ENCODE measurements at regions not wholly inside any gene's neighbourhood (a gene's known extent, or its start where the extent isn't known, plus 50 kb on each side); places are given as distances from the start of the nearest gene placed in this dataset.

DNA sequence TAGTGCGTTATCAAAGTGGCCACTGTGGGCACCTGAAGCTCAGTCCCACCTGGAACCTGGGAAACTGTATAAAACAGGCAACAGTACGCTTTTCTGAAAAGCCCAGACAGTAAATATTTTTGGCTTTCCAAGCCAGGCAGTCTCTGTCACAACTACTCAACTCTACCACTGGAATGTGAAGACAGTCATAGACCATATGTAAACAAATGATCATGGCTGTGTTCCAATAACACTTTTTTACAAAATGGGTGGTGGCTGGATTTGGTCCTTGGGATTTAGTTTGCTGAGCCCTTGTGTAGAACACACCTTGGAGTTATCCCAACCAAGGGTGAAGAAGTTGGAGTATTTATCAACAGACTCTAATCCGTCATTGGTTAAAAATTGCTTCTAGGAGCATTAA, 259.9 kb downstream of the SKIDA1 start:
- DNase-seq (ENCODE audit: extremely low read depth, low read depth, low spot score) = no peak

DNA sequence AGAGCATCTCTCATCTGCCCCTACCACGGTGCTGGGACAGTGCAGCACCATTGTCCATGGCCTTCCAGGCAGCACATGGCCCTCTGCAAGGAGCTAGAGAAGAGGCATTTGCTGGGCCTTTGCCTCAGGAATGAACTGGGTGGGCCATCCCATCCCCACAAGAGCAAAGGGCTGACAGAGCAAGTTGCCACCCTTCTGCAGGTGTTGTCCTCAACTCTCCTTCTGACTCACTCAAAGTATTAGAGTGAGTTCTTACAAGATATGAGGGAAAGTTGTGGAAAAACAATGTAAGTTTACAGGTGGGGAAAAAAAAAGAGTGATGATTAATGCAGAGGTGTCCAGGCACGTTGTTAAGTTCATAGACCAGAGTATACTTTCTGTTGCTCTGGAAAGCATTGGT, 261.2 kb downstream of the SKIDA1 start:
- no peak for DNase-seq (ENCODE audit: extremely low read depth, low read depth, low spot score)

DNA sequence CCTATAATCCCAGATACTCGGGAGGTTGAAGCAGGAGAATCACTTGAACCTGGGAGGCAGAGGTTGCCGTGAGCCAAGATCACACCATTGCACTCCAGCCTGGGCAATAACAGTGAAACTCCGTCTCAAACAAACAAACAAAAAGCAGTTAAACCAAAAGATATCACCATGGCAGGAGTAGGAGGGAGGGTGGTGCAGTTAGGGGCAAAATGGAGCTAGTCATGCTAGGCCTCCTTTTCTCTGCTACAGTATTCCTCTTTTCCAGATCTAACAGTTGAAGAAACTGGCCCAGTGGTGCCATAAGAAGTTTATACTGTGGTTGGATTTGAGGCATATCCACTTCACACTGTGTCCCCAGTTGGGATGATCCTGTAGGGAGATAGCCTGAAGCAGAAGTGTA, 261.6 kb downstream of the SKIDA1 start:
- no peak for DNase-seq (ENCODE audit: extremely low read depth, low read depth, low spot score)

DNA sequence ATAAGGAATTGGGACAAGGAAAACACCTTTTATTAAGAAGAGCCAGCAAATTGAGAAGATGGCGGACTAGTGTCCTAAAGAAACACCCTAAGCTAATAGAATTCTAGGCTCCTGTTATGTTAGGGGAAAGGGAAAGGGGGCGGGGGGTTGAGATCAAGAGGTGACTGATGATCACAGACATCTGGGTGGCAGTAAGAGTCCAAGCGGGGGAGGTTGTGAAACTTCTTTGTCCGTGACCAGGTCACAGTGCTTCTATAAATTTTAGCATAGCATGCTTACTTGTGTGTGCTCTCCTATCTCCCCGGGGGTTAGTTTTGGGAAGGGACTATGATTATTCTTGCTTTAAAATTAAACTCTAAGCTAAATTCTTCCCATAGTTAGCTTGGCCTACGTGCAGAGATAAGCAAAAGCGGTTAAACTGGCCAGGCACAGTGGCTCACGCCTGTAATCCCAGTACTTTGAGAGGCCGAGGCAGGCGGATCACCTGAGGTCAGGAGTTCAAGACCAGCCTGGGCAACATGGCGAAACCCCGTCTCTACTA, 262.1 kb downstream of the SKIDA1 start:
- no peak for DNase-seq (ENCODE audit: extremely low read depth, low read depth, low spot score)

DNA sequence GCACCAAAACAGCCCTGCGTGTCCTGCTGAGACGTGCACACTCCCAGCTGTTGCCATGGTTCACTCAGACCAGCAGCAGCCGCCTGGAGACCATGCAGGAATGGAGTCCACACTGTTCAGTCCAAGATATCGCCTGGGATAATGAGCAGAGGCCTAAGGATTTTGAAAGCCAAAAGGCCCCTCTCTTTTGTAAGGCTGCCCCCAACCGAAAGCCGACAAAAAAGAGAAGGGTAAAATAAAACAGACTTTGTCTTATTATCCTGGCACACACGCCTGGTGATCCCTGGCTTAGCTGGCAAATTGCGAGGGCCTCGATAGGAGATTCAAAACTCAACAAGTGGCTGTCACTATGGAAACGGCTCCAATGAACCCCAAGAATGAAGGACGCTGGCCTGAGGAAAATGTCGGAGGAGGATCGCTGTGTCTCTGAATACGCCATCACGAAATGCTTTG, 263.6 kb downstream of the SKIDA1 start:
- DNase-seq (ENCODE audit: extremely low read depth, low read depth, low spot score) = no peak

DNA sequence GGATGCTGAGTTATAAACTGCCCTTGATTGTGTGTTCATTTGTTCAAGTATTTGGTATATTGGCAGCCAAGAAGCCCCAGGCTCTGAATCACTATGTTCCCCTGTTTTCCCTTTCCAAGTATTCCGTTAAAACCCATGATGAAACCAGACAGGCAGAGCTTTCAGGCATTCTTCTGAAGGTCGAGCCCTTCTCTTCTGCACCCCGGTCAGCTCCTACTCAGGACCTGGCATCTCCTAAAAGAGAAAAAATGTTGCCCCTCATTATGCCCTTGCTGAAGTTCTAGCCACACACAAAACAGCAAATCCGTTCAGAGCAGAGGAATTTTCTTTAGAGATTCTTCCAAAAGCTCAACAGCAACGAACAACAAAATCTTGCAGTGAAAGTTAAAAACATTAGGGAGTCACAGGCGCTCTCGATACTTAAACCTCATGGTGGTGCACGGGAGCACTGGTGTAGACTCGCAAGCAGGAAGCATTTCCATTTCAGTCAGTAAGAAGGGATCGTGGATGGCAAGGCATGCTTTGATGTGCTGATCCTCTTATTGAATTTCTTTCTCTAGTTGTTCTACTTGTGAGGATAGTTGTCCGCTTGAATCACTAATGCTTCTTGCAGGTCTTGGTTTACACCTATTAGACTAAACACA, 264.9 kb downstream of the SKIDA1 start:
- DNase-seq (ENCODE audit: extremely low read depth, low read depth, low spot score) = no peak

DNA sequence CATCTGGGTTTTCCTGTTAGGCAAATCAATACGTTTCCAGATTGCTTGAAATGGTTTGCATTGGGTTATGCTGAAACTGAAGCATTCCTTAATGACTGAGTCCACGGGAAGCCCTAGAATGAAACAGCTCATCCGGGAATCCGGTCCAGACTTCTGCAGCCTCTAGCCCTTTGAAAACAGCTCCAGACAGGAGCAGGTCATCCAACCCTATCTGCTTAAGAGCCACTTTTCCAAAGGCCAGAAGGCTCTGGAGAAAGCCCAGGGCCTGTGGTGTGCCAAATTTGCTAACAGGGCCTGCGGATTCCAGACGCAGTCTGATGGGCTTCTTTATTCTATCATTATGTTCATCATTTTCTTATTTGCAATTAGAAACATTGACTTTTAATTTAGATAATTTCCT, 265.4 kb downstream of the SKIDA1 start:
- no peak for DNase-seq (ENCODE audit: extremely low read depth, low read depth, low spot score)

DNA sequence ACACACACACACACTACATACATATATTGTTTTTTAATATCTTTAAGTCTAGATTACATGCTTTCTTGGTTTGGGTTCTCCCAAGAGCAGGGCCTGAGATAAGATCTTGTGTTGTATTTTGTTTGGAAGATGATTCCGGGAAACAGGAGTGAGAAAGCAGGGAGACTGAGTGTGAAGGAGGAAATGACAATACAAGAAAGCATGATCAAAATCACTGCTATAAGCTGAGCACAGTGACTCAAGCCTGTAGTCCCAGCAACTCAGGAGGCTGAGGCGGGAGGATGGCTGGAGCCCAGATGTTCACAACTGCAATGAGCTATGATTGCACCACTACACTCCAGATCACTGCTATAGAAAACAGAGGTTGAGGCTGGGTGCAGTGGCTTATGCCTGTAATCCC, 267.6 kb downstream of the SKIDA1 start:
- peak; percentile 22 for DNase-seq (ENCODE audit: extremely low read depth, low read depth, low spot score)

DNA sequence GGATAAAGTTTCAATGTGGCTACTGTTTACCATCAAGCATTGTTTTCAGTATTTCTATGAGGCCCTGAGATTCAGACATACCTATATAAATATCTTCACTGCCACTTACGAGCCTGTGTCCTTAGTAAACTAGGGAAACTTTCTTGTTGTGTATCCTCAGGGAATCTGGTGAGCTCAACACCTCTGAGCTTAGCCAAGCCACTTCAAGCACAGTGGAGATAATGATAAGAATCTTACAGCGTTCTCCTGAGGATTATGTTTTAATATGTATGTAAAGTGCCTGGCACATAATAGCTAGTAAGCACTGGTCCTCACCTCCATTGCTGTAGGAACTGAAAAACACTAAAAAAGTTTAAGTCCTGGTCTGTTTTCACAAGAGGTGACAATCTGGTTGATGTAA, 268.3 kb downstream of the SKIDA1 start:
- DNase-seq (ENCODE audit: extremely low read depth, low read depth, low spot score) = no peak

DNA sequence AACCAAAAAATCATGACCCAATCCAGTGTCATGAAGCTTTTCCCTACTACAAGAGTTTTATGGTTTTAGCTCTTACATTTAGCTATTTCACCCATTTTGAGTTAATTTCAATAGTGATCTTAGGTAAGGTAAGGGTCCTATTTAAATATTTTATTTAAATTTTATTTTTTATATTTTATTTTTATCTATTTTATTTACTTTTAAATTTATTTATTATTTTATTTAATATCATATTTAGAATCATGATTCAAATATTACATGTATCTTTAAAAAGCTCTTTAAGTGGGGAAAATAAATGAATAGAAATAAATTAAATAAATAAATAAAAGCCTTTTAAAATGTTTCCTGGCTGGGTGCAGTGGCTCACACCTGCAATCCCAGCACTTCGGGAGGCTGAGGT, 276.0 kb downstream of the SKIDA1 start:
- DNase-seq (ENCODE audit: extremely low read depth, low read depth, low spot score) = no peak

DNA sequence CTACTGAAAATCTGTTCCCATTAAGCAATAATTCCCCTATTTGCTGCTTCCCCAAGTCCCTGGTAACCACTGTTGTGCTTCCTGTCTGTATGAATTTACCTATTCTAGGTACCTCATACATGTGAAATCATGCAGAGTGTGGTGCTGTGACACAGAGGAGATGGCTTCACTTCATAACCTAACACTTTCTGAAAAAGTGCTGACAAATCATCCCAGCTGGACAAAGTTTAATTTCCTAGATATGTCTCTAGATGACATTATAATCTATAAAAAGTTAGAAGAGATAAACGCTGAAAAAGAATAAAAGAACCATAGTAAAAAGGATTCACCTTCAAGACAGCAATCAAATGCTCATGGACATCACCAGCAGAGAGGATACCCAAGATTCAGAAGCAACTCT, 277.9 kb downstream of the SKIDA1 start:
- no peak for DNase-seq (ENCODE audit: extremely low read depth, low read depth, low spot score)

DNA sequence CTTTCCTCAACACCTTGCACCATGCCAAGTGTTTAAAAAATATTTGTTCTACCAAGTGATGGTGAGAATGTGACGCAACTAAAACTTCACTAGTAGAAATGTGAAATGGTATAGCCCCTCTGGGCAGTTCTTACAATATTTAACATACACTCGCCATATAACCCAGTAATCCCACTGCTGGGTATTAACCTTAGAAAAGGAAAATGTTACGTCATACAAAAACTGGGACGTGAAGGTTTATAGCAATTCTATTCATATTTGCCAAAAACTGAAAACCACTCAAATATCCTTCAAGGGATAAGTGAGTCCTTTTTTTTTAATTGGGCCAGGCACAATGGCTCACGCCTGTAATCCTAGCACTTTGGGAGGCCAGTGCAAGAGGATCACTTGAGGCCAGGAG, 279.3 kb downstream of the SKIDA1 start:
- DNase-seq (ENCODE audit: extremely low read depth, low read depth, low spot score) = no peak

DNA sequence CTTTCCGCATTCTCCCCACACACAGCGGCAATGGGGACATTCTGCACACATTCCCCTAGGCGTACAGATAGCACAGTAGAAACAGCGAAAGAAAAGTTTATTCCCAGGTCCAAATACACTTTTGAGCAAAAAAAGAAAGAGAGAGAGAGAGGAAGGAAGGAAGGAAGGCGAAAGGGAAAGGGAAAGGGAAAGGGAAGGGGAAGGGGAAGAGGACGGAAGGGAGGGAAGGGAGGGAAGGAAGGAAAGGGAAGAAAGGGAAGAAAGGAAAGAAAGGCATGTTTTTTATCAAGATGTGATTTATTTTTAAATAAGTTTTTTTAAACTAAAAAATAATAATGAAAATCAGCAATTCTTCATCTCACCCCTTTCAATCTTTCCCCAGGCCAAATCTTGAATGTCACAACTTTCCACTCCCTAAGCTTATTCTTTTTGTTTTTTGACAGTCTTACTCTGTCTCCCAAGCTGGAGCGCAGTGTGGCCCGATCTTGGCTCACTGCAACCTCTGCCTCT, 281.7 kb downstream of the SKIDA1 start:
- DNase-seq (ENCODE audit: extremely low read depth, low read depth, low spot score) = no peak

DNA sequence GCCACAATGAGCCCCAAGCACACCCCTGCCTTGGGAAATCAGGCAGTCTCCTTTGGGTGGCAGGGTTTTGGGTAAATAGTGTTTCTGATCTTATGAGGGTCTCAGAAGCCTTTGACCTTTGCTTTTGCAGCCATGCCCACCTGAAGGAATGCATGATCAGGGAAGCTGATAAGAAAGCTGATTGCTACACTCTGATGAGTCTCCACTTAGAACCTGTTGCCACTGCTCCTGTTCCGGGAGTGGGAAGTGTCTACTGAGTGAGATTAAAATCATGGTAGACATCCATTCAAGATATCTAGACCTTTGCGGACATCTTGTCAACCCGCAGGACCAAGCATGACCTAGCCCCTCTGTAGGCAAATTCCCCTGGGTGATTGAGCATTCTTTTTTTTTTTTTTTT, 282.6 kb downstream of the SKIDA1 start:
- no peak for DNase-seq (ENCODE audit: extremely low read depth, low read depth, low spot score)

DNA sequence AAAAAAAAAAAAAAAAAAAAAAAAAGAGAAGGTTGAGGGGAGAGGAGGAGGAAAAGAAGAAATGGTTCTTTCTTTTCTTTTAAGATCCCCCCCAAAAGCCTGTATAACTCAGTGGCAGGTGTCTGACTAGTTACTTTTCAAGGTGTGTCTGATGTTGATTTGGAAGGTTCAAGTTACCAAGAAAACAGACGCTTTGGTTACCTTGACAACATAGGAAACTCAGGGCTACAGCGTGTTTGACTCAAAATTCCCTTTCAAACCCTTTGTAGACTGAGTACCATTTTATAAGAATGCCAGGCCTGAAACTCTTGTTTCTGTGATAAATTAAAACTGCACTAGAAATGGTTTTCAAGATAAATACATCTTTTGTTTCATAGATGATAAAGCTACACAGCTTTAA, 286.8 kb downstream of the SKIDA1 start:
- no peak for DNase-seq (ENCODE audit: extremely low read depth, low read depth, low spot score)

DNA sequence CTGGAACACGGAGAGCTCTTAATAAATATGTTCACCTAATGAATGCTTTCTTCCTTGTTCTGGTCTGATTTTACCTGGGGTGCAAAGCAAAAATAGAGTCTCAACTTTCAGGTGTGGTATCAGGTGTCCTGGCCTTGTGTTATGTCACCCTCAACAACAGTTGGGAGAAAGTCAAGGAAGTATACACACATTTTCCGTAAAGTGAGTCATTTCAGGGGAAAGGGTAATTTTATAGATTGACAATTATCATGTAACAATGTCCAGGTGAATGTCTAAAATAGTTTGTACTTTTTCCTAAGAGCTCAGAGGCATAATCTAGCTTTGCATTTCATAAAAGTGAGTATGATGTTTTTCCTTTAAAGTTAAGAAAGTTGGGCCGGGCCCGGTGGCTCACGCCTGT, 287.4 kb downstream of the SKIDA1 start:
- DNase-seq (ENCODE audit: extremely low read depth, low read depth, low spot score) = no peak

DNA sequence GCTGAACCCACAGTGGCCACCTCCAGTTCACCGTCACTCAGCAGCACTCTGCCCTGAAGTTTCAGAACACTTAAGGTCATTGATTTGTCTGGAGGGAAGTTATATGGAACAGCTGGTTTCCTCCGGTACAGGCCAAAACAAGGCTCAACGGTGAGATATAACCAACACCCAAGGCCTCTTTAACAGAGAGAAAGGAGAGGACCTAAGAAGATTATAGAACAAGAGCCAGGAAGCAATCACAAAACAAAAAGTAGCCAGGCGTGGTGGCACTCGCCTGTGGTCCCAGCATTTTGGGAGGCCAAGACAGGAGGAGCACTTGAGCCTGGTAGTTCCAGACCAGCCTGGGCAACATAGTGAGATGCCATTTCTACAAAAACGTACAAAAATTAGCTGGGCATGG, 290.7 kb downstream of the SKIDA1 start:
- DNase-seq (ENCODE audit: extremely low read depth, low read depth, low spot score) = no peak

DNA sequence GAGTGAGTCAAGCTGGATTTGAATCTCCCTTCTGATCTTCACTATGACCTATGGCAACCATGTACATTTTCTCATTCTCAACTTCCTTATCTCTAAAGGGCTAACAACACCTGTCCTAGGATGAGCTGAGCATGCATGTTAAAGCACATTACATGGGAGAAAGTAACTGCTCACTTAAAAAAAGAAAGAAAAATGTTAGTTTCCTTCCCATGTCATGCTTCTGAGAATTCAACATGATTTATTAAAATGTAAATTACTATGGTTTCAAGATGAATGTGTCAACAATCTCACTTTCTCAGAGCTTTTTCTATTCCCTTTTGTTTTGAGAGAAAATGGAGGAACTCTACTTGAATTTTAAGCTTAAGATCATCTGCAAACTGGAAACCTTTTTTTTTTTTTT, 295.3 kb downstream of the SKIDA1 start:
- no peak for DNase-seq (ENCODE audit: extremely low read depth, low read depth, low spot score)

DNA sequence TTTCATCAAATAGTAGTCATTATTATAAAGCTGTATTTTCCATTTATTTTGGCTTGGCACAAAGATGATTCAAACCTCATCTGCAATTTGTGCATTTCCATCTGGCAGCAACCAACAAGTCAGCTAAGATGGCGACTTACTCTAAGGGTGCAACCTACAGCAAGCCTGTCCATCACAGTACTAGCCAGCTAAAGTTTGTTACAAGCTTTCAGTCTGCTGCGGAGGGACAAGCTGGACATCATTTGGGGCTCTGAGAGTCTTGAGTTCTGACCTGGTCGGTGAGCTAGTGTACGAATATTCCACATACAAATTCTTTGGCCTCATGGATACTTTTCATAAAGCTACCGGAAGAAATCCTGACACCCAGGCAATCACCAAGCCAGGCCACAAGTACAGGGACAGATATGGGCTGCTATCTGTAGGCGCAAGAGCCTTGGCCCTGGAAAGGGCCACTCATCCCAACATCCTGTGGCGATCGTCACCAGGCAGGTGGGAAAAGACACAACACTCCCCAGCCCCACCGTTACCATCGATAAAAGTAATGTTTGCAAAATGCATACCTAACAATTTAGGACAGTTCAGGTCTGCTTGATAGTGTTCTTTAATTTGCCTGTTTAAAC, 307.6 kb downstream of the SKIDA1 start:
- DNase-seq (ENCODE audit: extremely low read depth, low read depth, low spot score) = no peak

DNA sequence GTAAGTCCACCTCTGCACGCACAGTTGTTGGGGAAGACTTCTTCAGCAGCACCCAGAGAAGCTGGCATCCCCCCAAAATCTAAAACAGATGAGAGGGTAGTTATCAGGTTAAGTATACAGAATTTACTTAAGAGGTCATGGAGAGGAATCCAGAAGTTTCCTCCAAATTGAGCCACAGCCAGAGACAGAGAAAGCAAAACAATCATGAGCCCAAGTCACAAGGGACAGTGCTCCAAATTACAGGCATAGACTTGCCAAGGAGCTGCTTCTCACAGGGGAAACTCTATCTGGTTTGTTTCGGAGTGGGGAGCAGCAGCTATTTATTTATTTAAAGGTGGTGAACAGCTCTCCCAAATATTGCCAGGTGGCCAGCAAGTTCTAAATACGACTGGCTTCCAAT, 308.4 kb downstream of the SKIDA1 start:
- no peak for DNase-seq (ENCODE audit: extremely low read depth, low read depth, low spot score)

DNA sequence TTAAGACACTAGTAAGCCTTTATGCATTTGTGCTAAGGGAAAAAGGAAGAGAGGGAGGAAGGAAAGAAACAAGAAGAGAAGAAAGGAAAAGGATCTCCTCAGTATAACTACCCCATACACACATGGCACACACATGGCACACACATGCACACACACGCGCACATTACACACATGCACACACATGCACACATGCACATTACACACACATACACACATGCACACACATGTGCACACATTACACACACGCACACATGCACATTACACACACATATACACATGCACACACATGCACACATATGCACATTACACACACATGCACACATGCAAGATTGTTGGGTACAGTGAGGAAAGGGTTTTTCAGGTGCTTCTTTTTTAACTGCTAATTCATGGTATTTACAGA, 311.2 kb downstream of the SKIDA1 start:
- DNase-seq (ENCODE audit: extremely low read depth, low read depth, low spot score) = no peak

DNA sequence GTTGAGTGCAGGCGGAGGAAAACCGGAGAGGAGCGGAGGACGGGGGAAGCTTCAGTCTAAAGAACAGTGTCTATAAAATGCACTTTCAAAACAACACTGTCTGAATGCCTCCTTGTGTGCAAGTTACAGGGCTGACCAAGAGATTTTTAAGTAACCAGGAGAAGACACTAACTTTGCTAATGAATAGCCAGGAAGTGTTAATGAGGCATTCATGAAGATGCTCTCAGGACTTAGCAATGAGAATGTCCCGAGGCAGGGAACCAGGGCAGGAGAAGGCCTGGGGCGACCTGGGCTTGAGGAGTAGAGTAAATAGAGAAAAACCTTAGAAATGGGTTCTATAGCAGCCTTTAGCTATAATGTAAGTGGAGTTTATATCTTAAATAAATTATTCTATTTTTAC, 312.1 kb downstream of the SKIDA1 start:
- no peak for DNase-seq (ENCODE audit: extremely low read depth, low read depth, low spot score)
